IPS-18a (cell line): ENCODE measurements at regions not wholly inside any gene's neighbourhood (a gene's known extent, or its start where the extent isn't known, plus 50 kb on each side); places are given as distances from the start of the nearest gene placed in this dataset.
A peak's percentile ranks its signal among the peaks of the same experiment; 100 is the strongest.

Experiments
- H3K27ac ChIP-seq: one replicate; pipeline ENCODE4 v1.5.1; 2013; ENCODE audit warnings: low read length
- H3K27me3 ChIP-seq: one replicate; pipeline ENCODE4 v1.6.1; 2013; ENCODE audit warnings: mild to moderate bottlenecking, low read length; ENCODE audit not compliant: control insufficient read depth, insufficient read depth
- H3K36me3 ChIP-seq: one replicate; pipeline ENCODE4 v1.6.1; 2013; ENCODE audit warnings: low read depth, low read length; ENCODE audit not compliant: control insufficient read depth
- H3K4me1 ChIP-seq: one replicate; pipeline ENCODE4 v1.6.1; 2013; ENCODE audit warnings: low read depth, low read length; ENCODE audit not compliant: control insufficient read depth
- H3K4me3 ChIP-seq: one replicate; pipeline ENCODE4 v1.5.1; 2013; ENCODE audit warnings: low read length
- H3K9ac ChIP-seq: one replicate; pipeline ENCODE4 v1.6.1; 2013; ENCODE audit warnings: mild to moderate bottlenecking, low read length, moderate library complexity
- H3K9me3 ChIP-seq: one replicate; pipeline ENCODE4 v1.6.1; 2013; ENCODE audit warnings: low read depth, low read length; ENCODE audit not compliant: control insufficient read depth

DNA sequence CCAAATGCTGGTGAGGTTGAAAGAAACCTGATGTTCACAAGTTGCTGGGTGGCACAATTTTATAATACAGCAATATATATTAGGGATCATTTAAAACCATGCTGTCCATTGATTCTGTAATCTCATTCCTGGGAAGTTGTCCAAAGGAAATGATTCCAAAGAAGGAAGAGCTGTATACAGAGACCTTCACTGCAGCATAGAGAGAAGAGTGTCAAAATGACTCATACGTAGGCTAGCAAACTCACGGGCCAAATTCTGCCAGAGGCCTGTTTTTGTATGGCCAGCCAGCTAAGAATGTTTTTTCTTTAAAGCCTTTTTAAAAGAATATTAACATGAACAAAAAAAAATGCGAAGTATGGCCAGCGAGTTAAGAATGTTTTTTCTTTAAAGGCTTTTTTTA lies 69.2 kb upstream of the MED13L start:
- no peak overlapping the region for H3K27ac ChIP-seq
- no peaks in the 10 kb centered on the region for H3K27me3 ChIP-seq
- no peak overlapping the region for H3K4me3 ChIP-seq
- no peak overlapping the region for H3K9ac ChIP-seq
- no peaks in the 10 kb centered on the region for H3K36me3 ChIP-seq
- no peaks in the 10 kb centered on the region for H3K9me3 ChIP-seq
- H3K4me1 ChIP-seq, result peaks cover 7% of the 10 kb centered on the region

DNA sequence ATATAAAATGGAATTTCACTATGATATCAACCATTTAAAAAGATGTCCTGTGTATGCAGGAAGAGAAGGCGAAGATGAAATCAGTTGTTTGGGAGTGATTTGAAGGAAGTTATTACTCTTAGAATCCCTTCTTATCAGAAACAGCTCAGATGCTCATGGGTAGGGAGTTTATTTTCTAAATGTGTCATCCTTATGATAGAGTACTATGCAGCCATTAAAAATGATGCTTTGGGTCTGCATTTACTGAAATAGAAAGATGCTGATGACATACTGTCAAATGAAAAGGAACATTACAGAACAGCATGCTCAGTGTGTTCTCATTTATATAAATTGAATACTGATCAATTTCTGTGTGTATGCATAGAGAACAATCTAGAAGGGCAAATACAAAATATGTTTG lies 69.8 kb upstream of the MED13L start:
- no peaks in the 10 kb centered on the region for H3K36me3 ChIP-seq
- H3K4me1 ChIP-seq, result peaks cover 7% of the 10 kb centered on the region
- no peak overlapping the region for H3K4me3 ChIP-seq
- H3K27me3 ChIP-seq, result no peaks in the 10 kb centered on the region
- H3K9ac ChIP-seq, result no peak overlapping the region
- H3K27ac ChIP-seq, result no peak overlapping the region
- H3K9me3 ChIP-seq, result no peaks in the 10 kb centered on the region

DNA sequence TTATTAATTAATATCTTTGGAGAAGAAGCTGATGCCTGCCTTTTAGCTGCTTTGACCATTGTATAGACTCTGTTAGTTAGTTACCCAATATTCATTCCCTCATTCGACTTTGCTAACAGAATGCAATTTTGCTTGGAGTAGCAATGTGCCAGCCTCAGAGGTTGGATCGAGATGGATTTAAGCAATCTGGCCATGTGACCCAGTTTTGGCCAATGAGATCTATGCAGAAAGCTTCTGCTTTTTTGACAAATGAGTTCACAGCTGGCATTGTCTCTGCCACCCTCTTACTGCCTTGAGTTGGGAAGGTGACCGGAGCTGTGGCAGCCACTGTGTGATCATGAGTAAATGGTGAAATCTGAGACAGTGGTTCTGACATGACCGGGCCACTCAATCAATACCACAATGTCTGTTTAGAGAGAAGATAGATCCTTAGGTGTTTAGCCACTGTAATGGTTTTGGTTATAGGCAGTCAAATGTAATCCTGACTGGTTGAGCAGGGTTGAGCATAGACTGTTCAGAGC lies 74.9 kb upstream of the MED13L start:
- no peaks in the 10 kb centered on the region for H3K27me3 ChIP-seq
- H3K27ac ChIP-seq, result no peak overlapping the region
- peaks cover 2% of the 10 kb centered on the region for H3K4me1 ChIP-seq

DNA sequence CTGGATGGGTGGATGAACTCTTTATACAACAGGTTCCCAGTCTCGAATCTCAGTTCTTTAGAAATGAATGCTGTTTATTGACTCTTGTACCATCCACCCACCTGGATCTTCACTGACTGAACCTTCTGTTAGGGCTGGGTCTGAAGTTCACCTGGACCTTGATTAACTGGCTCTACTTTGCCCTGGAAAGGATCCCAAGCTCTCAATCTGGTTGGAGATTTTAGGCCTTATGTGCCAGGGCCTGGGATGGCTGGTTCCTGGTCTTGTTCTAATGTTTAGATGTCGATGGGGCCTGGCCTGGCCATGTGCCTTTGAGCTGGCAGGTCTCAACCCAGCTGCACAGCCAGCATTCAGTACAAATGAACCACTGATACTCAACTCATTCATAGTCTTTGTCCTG lies 76.5 kb upstream of the MED13L start:
- no peaks in the 10 kb centered on the region for H3K27me3 ChIP-seq
- H3K9me3 ChIP-seq, result no peaks in the 10 kb centered on the region
- H3K4me1 ChIP-seq, result peaks cover 17% of the 10 kb centered on the region
- no peak overlapping the region for H3K27ac ChIP-seq
- no peak overlapping the region for H3K4me3 ChIP-seq
- no peak overlapping the region for H3K9ac ChIP-seq
- H3K36me3 ChIP-seq, result no peaks in the 10 kb centered on the region

More for the DNA sequence above, 74.9 kb upstream of the MED13L start:
- H3K4me3 ChIP-seq, result no peak overlapping the region
- H3K9ac ChIP-seq, result no peak overlapping the region
- no peaks in the 10 kb centered on the region for H3K9me3 ChIP-seq
- no peaks in the 10 kb centered on the region for H3K36me3 ChIP-seq

DNA sequence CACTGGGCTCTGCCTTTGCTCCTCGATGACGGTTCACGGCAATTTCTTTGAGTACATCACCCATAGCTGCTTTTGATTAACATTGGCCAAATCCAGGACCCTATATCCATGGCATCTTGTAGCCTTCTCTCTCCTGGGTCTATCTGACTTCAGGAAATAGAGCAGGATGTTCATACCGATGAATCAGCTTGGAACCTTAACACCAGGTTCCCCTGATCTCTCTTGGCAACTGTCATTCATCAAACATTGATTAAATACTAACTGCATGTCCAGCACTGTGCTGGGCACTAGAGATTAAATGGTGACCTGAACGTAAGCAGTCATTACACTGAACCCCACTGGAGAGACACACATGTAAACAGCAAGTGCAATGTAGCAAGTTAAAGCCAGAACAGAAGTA lies 77.0 kb upstream of the MED13L start:
- H3K4me1 ChIP-seq, result peaks cover 17% of the 10 kb centered on the region
- no peaks in the 10 kb centered on the region for H3K9me3 ChIP-seq
- H3K27ac ChIP-seq, result no peak overlapping the region
- no peak overlapping the region for H3K4me3 ChIP-seq
- no peak overlapping the region for H3K9ac ChIP-seq
- H3K36me3 ChIP-seq, result no peaks in the 10 kb centered on the region
- H3K27me3 ChIP-seq, result no peaks in the 10 kb centered on the region

DNA sequence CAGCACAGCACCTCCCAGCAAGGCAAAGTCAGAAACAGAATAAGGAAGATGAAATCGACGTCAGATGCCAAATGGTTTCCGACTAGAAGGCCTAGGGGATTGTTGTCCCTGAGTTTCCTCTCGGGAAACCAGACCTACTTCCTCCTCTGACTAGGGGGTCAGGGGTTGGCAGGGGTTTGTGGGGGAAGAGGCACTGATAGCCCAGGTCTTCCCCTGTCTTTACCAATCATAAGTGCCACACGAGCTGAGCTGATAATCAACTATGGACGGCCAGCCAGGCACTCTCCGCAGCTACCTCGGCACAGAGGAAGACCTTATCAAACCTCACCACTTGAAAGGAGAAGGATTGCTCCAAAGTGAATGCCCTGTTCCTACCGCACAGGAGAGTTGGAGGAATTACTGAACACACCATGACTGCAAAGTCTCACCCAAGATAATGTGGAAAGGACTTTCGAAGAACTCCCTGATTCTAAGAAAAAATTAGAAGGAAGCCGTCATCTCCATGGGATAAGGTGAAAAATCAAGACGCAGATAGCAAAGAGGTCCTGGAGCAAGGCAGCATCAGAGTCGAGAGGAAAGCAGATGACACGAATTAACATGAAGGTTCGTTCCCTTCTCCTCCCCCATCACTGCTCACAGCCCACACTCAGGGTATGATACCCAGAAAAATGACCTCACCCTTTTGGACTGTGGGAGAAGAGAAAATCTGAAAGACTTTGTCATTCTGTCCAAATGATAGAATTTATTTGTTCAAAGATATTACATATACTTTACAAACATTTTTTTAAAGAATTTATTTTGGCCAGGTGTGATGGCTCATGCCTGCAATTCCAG lies 77.7 kb upstream of the MED13L start:
- no peak overlapping the region for H3K27ac ChIP-seq

DNA sequence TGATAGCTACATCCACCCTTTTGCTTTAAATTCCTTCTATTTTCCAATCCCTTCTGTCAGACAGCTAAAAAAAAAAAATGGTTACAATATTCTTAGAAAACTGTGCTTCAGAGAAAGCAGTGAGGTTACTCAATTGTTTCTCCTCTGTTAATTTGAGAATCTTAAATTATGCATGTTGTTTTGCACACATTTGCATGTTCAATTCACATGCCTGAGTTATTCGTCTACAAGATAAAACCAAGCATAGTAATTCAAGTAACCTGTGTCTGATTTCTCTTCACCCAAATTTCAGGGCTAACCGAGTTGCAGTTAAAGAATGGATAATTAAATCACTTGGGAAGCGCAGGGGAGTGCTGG lies 81.0 kb upstream of the MED13L start:
- no peaks in the 10 kb centered on the region for H3K27me3 ChIP-seq
- no peaks in the 10 kb centered on the region for H3K36me3 ChIP-seq
- peaks cover 17% of the 10 kb centered on the region for H3K4me1 ChIP-seq
- peak overlapping the region; percentile 58 for H3K9ac ChIP-seq
- peak overlapping the region; percentile 83 for H3K27ac ChIP-seq
- H3K9me3 ChIP-seq, result no peaks in the 10 kb centered on the region
- peak overlapping the region; percentile 38 for H3K4me3 ChIP-seq

More for the DNA sequence above, 77.7 kb upstream of the MED13L start:
- no peak overlapping the region for H3K4me3 ChIP-seq
- H3K36me3 ChIP-seq, result no peaks in the 10 kb centered on the region
- peaks cover 17% of the 10 kb centered on the region for H3K4me1 ChIP-seq
- H3K9ac ChIP-seq, result no peak overlapping the region
- no peaks in the 10 kb centered on the region for H3K27me3 ChIP-seq
- no peaks in the 10 kb centered on the region for H3K9me3 ChIP-seq

DNA sequence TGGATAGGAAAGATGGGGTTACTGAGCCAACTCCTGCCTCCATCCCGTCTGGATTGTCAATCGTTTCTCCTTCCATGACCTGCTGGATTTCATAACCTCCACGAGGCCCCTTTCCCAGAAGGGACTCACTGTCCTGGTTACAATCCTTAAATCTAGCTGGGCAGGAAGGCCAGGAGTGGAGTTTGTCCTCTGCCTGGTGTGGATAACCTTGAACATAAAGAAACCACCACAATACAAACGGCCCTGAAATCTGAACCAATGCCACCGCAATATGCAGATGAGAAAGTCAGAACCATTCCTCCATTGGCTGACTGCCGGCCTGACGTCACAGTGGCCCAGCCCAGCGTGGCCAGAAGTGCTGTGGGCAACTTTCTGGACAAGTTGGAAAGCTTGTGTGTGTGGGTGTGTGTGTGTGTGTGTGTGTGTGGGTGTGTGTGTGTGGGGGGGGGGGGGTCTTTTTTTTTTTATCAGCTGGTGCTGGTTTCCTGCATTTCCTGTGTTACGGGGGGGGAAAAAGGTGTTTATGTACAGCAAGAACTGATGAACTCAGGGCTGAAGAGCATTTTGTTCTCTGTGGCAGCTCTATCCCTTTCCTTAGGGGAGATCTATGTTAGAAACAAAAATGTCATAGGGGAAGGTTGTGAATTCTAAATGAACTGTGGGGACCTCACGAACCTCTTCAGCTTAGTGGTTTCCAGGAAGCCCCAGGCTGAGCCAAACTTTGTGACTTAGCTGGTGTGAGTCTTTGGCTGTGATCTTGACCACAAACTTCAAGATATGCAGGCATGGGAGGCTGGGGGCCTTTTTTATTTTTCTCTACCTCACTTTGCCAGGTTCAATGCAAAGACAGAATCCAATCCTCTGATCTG lies 81.6 kb upstream of the MED13L start:
- no peaks in the 10 kb centered on the region for H3K36me3 ChIP-seq

DNA sequence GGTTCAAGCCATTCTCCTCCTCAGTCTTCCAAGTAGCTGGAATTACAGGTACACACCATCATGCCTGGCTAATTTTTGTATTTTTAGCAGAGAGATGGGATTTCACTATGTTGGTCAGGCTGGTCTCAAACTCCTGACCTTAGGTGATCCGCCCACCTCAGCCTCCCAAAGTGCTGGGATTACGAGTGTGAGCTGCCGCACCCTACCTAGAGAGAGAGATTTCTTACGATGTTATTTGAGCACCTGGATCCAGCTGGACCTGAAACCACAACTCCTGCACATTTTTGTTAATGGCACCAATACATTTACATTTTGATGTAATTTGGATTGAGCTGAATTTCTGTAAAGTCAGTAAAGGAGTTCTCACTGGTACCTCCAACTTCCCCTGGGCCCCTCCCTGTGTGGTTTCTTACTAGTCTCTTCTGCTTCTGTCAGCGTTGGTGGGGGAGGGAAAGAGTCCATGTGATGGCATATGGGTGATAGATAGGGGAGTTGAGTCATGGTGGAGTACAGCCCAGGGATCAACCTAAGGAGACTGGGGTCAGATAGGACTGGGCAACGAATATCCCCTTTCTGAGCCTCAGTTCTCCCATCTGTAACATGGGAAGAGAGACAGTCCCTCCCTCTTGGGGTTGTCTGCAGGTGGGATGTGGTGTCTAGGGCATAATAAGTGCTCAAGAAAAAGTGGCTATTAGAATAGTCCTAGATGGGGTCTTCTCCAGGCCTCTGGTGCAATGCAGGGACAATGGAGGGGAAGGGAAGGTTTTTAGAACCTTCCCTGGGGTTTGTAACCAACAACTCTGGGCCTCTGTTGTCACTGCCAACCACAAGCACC lies 83.3 kb upstream of the MED13L start:
- H3K36me3 ChIP-seq, result no peaks in the 10 kb centered on the region
- H3K9ac ChIP-seq, result no peak overlapping the region
- no peaks in the 10 kb centered on the region for H3K27me3 ChIP-seq
- no peak overlapping the region for H3K4me3 ChIP-seq
- no peak overlapping the region for H3K27ac ChIP-seq
- no peaks in the 10 kb centered on the region for H3K9me3 ChIP-seq
- peaks cover 17% of the 10 kb centered on the region for H3K4me1 ChIP-seq

More for the DNA sequence above, 81.6 kb upstream of the MED13L start:
- H3K9me3 ChIP-seq, result no peaks in the 10 kb centered on the region
- H3K27ac ChIP-seq, result peak overlapping the region; percentile 83
- H3K27me3 ChIP-seq, result no peaks in the 10 kb centered on the region
- H3K4me3 ChIP-seq, result peak overlapping the region; percentile 38
- peaks cover 17% of the 10 kb centered on the region for H3K4me1 ChIP-seq
- H3K9ac ChIP-seq, result peak overlapping the region; percentile 58

DNA sequence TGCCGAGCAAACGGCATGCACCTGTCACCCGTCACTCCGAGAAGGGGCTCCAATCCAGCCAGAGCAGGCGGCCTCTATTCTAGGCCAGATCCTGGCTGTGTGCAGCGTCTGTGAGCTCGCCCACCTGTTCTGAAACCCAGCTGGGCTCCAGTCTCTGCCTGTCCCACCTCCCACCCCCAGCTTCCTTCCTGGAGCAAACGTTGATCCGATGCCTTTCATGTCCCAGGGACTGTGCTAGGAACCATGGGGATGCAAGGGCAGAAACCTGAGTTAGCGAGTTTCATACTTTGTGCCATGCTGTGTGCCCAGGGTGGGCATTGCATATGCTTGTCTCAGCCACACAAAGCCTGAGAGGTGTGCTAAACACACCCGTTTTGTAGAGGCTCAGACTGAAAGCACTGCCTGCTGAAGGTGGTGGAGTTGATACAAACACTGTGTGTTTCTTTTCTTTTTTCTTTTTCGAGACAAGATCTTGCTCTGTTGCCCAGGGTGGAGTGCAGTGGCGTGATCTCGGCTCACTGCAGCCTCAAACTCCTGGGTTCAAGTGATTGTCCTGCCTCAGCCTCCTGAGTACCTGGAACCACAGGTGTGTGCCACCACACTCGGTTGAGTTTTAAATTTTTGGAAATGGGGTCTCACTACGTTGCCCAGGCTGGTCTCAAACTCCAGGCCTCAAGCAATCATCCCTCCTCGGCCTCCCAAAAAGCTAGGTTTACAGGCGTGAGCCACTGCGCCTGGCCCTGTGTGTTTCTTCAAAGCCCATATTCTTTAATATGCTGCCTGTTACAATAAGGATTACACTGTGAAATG lies 84.1 kb upstream of the MED13L start:
- no peaks in the 10 kb centered on the region for H3K36me3 ChIP-seq
- no peaks in the 10 kb centered on the region for H3K9me3 ChIP-seq
- H3K27me3 ChIP-seq, result no peaks in the 10 kb centered on the region
- H3K4me1 ChIP-seq, result peaks cover 17% of the 10 kb centered on the region
- H3K27ac ChIP-seq, result no peak overlapping the region
- H3K9ac ChIP-seq, result no peak overlapping the region
- H3K4me3 ChIP-seq, result no peak overlapping the region
